GM18498 (cell line): ENCODE measurements at regions not wholly inside any gene's neighbourhood (a gene's known extent, or its start where the extent isn't known, plus 50 kb on each side); places are given as distances from the start of the nearest gene placed in this dataset.
A peak's percentile ranks its signal among the peaks of the same experiment; 100 is the strongest.
"Not testable (repeated sequence)": the region's sequence is repeated elsewhere in the genome, so short reads cannot be mapped to it uniquely, and the experiment has no call there.

ENCODE experiments used
- ATAC-seq: cut with Tn5 transposase; IDR thresholded peaks from one replicate; pipeline ENCODE4 v1.9.1; 2021; ENCODE audit warnings: mild to moderate bottlenecking, moderate library complexity; ENCODE audit not compliant: unreplicated experiment

- no peak for ATAC-seq
These were observed 135.3 kb downstream of the ZNF467 start for GRCh38 chr7:149637911-149638565.

GRCh38 chr7:149635561-149636329, 137.6 kb downstream of the ZNF467 start:
- ATAC-seq: no peak

DNA sequence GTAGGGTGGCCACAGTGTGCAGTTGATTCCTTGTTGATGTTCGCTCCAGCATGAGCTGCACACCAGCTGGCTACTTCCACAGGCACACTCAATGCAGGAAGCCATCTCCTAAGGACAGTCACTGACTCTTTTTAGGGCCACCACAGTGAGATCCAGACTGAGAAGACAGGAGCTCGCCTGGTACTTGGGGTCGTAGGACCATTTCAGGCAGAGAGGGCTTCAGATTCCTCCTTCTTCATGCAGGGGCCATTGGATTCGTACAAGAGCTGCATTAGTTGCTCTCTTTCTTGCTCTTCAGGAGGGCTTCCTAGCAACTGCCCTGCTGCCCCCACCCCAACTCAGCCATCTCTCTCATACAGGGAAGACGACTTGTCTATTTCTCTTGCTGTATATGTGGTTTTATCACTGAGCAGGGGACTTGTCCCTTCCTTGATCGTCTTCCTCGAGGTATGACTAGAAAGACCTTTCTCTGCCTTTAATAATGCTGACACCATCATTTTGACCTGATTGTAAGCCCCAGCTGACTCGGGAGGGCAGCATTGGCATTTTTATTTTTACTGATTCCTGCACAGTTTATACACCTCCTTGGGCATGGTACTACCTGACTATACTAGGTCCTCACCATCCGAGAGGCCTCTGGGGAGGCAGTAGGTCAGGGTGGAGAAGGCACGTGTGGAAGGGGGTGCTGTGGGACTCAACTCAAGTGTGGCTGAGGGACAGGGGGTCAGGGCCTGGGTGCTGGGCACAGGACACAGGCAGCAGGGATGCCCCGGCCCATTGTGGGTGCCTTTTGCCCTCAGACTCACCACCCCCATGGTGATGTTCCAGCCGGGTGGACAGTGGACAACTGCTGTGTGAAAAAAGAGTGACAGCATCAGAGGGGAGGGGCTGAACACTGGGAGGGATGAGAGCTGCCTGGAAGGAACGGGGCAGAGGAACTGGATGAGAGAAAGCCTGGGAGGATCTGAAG, 136.7 kb upstream of the ZNF746 start:
- no peak for ATAC-seq

GRCh38 chr7:149628361-149629149, 130.9 kb upstream of the ZNF746 start:
- not testable (repeated sequence) for ATAC-seq

DNA sequence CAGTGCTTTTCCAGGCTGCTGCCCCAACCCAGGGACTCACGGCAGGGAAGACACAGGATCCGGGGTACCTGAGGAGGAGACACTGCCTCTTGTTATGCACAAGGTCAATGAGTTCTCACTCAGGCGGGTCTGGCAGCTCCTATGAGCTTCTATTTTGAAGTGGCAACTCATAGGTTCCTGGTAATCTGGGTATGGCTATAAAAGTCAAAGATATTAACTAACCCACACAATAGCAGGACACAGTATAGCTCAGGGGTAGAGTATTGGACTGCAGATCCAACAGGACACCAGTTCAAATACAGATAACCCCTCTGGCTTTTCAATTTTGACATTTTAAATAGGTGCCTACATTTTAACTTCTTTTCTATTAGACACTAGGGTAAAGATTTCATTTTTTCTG, 130.3 kb upstream of the ZNF746 start:
- no peak for ATAC-seq

GRCh38 chr7:149626972-149627371, 129.4 kb upstream of the ZNF746 start:
- no peak for ATAC-seq

DNA sequence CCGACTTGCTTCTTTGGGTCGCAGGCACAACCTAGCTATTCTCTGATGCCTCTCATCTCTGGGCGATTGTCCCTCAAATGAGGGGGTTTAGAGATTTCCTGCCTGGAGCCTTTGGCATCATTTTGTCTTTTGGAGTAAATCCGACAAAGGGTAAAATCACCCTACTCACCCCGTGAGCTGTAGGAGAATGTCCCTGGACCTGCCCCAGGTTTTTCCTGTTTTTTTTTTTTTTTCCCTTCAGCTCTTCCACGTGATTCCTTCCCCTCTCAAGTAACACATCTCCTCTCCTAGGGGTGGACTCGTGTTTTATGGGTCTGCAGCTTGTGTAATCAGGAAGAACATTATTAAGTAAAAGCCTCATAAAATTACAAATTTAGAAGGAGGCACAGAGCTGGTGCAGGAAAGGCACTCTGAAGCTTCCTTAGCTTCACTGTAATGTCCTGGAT, 128.4 kb upstream of the ZNF746 start:
- ATAC-seq: no peak

- ATAC-seq: no peak
These were observed 127.8 kb upstream of the ZNF746 start for GRCh38 chr7:149625340-149625946.

- peak; percentile 92 for ATAC-seq
These were observed 127.1 kb upstream of the ZNF746 start for GRCh38 chr7:149624419-149625339.

DNA sequence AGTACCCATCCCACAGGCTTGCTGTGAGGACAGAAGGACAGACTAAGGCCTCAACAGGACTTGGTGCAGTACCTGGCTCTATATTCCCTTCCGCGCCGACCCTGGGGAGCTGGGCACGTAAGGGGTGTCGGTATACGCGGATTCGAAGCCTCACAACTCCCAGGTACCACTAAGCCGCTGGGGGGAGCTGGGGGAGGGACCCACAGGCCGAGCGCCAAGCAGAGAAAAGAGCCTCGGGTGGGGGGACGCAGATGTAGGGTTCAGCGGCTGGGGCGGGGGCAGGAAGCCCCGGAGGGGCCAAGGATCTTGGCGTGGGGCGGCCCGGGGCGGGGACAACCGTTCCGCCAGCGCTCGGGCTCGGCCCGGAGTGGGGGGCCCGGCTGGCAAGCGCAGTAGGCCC, 126.4 kb upstream of the ZNF746 start:
- ATAC-seq: peak; percentile 25

DNA sequence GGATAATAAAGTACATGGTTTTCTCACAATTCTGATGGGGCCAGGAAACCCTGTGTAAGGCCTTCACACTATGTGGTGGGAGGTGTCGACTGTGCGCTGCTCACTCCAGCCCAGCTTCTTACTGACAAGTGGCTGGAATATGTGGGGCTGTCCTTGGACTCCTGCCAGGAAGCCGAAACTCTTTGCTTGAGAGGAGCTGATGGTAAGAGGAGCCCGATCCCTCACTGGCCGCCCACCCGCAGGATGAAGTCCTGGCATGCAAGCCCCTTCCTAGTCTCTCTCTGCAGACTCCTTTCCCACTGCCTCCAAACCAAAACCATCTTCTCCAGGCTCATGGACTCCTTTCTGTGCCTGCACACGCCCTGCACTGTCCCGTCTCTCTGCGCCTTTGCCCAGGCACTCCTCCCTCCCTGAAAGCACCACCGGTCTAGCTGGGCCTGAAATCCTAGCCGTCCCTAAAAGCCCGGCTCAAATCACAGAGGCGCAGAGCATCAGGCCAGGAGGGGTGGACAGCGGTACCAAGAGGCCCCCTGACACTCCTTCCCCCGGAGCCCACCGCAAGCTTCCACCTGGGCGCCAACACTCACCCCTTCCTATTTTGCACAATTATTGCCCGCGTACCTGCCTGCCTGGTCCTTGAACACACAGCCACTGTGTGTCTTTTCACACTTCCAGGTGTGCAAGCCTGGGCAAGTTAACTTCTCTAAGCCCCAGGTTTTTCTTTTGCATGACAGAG, 125.8 kb upstream of the ZNF746 start:
- not testable (repeated sequence) for ATAC-seq

DNA sequence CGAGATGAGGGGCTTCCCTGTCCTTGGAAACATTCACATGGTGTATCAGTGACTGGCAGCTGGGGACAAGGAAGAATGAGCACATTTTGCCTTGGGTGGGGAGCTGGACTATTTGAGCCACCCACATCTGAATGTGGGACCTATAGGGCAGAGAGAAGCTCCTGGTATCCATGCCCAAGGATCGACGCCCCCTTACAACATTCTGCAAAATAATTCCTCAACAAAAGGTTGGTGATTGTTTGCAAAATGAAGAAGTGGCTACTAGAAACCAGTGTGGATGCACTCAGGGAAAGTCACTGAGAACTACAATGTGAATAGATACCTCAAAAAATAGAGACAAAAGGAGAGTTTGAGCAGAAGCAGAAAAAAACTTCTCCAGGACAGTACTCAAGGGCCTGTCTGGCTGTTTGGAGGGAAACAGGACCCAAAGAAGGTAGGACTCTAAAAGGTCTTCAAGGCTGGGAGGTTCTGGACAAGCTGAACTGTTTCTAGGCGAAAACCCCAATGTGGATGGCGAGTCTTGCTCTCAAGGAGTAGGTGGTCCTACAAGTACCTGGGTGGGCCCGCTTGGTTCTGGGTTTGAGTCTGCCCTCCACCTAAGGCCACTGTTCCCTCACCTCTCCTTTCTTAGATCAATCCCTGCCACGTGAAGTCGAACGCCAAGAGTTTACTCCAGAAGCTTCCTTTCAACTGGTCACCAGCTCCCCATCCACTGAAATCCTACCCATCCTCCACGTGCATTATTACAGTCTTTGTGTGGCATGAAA, 125.0 kb upstream of the ZNF746 start:
- ATAC-seq: no peak

- ATAC-seq: no peak
These were observed 124.2 kb upstream of the ZNF746 start for GRCh38 chr7:149621776-149622175.

DNA sequence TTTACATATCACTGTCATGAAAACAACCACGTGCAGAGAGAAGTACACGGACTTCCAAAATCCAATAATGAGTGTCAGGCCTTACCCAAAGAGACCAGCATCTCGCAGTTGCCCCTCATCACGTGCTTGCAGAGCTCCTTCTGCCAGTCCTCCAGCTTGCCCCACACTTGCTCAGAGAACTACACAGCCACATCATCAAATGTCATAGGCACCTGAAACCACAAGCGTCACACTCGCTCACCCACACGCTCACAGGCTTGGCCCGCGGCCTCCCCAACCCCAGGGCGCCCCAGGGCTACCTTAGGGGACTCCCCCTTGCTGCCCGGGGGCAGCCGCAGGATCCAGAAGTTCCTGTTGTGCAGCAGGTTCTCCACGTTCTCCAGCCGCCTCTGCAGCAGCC, 123.4 kb upstream of the ZNF746 start:
- ATAC-seq: peak; percentile 29

DNA sequence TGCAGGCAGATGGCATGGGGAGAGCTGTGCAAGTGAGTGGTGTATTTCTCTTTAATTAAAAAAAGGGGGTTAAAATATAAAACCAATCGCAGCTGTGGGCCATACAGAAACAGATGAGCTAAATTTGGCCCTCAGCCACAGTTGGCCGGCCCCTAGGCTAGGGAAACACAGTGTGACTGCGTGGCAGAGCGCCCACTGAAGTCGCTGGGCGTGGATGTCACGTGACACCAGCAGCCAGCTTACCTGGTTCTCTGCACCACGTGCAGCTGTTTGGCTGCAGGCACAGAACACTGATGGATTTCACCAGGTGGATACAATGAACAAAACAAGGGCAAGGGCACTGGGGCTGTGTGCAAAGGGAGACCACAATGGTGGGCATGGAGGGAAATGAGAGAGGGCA, 119.3 kb upstream of the ZNF746 start:
- no peak for ATAC-seq

- no peak for ATAC-seq
These were observed 118.2 kb upstream of the ZNF746 start for GRCh38 chr7:149615690-149616270.

GRCh38 chr7:149610441-149611011, 112.9 kb upstream of the ZNF746 start:
- ATAC-seq: no peak
